ENCODE measurements at regions not wholly inside any gene's neighbourhood (a gene's known extent, or its start where the extent isn't known, plus 50 kb on each side); places are given as distances from the start of the nearest gene placed in this dataset.
A peak's percentile ranks its signal among the peaks of the same experiment; 100 is the strongest.

DNA sequence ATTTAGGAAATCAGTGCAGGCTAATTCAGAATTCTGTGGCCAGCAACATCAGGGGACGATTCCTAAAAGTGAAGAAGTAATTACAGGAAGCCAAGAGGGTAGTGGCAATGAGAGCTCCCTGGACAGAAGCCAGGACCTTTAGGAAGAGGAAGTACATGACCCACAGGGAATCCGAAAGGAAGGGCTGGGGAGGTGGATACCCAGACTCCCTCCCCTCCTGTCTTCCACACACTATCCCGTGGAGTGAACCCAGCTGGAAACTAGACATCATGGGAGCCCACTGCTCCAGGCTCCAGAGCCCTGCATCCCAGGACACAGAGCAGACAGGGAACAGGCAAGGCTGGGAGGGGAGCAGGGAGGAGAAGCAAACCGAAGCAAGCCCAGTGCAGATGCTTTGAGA, 83.0 kb downstream of the SNX5 start:
- H2BK20ac ChIP-seq (ENCODE audit: low read depth, low read length, poor library complexity, severe bottlenecking) = no peak overlapping the region
- no peak overlapping the region for H3K4me2 ChIP-seq (ENCODE audit: insufficient read depth, insufficient read length, low read length)
- no peak overlapping the region for H2BK12ac ChIP-seq (ENCODE audit: insufficient read length, low read depth, low read length)
- peaks cover 3% of the 10 kb centered on the region for H3K9me3 ChIP-seq (ENCODE audit: control insufficient read depth, low read depth, low read length)
- H3K4me3 Mint-ChIP-seq = no peak overlapping the region
- no peak overlapping the region for H4K91ac ChIP-seq (ENCODE audit: insufficient read length, low read depth, low read length)
- no peak for TF ChIP-seq CTCF (conservative IDR thresholded peaks at IDR 0.05)
- H3K23ac ChIP-seq (ENCODE audit: insufficient read length, low read depth, low read length) = no peak overlapping the region
- no peaks in the 10 kb centered on the region for H3K27me3 ChIP-seq (ENCODE audit: insufficient read depth, low read length)
- H3K36me3 Mint-ChIP-seq (ENCODE audit: insufficient read depth in 1 of 3, low read depth in 3 of 3) = peaks cover 6 to 22% (median 12%) of the 10 kb centered on the region in 3 experiments; a peak in 5 of 7 replicates
- no peaks in the 10 kb centered on the region for H4K20me1 ChIP-seq (ENCODE audit: control insufficient read depth, insufficient read depth, insufficient read length)
- H2AFZ ChIP-seq (ENCODE audit: low read length) = no peak overlapping the region
- WGBS (ENCODE audit: extremely low coverage, insufficient read length, low lambda C conversion rate) = no CpG with 5 or more reads among the region's 4 CpGs
- H3K27me3 Mint-ChIP-seq (ENCODE audit: low read depth) = no peaks in the 10 kb centered on the region; the same call in none of the 2 replicates
- no peak overlapping the region for H2BK15ac ChIP-seq (ENCODE audit: low read depth, low read length)
- H2BK5ac ChIP-seq (ENCODE audit: insufficient read length, low read length) = no peak overlapping the region
- no peaks in the 10 kb centered on the region for H3K4me1 ChIP-seq (ENCODE audit: insufficient read depth, low read length)
- H3K27ac Mint-ChIP-seq = peak overlapping the region in 1 of 3 experiments; percentile 57; a peak in 1 of 7 replicates
- DNase-seq = no peak
- no peak overlapping the region for H4K8ac ChIP-seq (replicated peaks; ENCODE audit: insufficient read length, low read depth, low read length)
- no peak overlapping the region for H3K9ac ChIP-seq (ENCODE audit: extremely low read depth, insufficient read length, low read length)
- no peak overlapping the region for H3K56ac ChIP-seq (ENCODE audit: insufficient read length, low read depth, low read length)
- H3T11ph ChIP-seq (ENCODE audit: low read length) = no peak overlapping the region
- peaks cover 19 to 22% of the 10 kb centered on the region in 2 experiments for H3K9me3 Mint-ChIP-seq
- no peak overlapping the region for H4K5ac ChIP-seq (ENCODE audit: insufficient read length, low read depth, low read length)
- H3K14ac ChIP-seq (ENCODE audit: insufficient read depth, low read length) = no peak overlapping the region
- no peaks in the 10 kb centered on the region for H3K23me2 ChIP-seq (ENCODE audit: insufficient read length, low read depth, low read length, poor library complexity, severe bottlenecking)
- H3K4ac ChIP-seq (ENCODE audit: low read depth, low read length) = no peak overlapping the region
- H3K79me2 ChIP-seq (ENCODE audit: insufficient read depth, low read length) = no peaks in the 10 kb centered on the region
- H2BK120ac ChIP-seq (ENCODE audit: low read depth, low read length, poor library complexity, severe bottlenecking) = no peak overlapping the region
- peaks cover 26% of the 10 kb centered on the region in 2 experiments for H3K4me1 Mint-ChIP-seq
- H3K18ac ChIP-seq (ENCODE audit: insufficient read length, low read depth, low read length) = no peak overlapping the region
- H2AK5ac ChIP-seq (ENCODE audit: insufficient read length, low read length) = no peak overlapping the region
- no peaks in the 10 kb centered on the region for H3K79me1 ChIP-seq (ENCODE audit: insufficient read depth, low read depth, low read length, poor library complexity, severe bottlenecking)
- no peak overlapping the region for H3K27ac ChIP-seq (ENCODE audit: insufficient read length, low read depth, low read length)

Data from H9 (cell line).